ENCODE measurements at regions not wholly inside any gene's neighbourhood (a gene's known extent, or its start where the extent isn't known, plus 50 kb on each side); places are given as distances from the start of the nearest gene placed in this dataset.
"Not testable (repeated sequence)": the region's sequence is repeated elsewhere in the genome, so short reads cannot be mapped to it uniquely, and the experiment has no call there.

GRCh38 chr5:96203761-96204160 is 229.3 kb downstream of the PCSK1 start:
- DNase-seq (ENCODE audit: low read depth): no peak

GRCh38 chr5:96201503-96201902 is 231.5 kb downstream of the PCSK1 start:
- no peak for DNase-seq (ENCODE audit: low read depth)

- no peak for DNase-seq (ENCODE audit: low read depth)
These were observed 232.4 kb downstream of the PCSK1 start for GRCh38 chr5:96200641-96201040.

GRCh38 chr5:96199713-96200183 is 233.3 kb downstream of the PCSK1 start:
- no peak for DNase-seq (ENCODE audit: low read depth)

GRCh38 chr5:96198356-96199058 is 234.5 kb downstream of the PCSK1 start:
- DNase-seq (ENCODE audit: low read depth): peak; percentile 40

GRCh38 chr5:96197767-96198166 is 235.3 kb downstream of the PCSK1 start:
- not testable (repeated sequence) for DNase-seq (ENCODE audit: low read depth)

- DNase-seq (ENCODE audit: low read depth): no peak
These were observed 235.7 kb upstream of the ELL2 start for GRCh38 chr5:96197347-96197746.

GRCh38 chr5:96196890-96197289 is 235.2 kb upstream of the ELL2 start:
- DNase-seq (ENCODE audit: low read depth): no peak

- DNase-seq (ENCODE audit: low read depth): no peak
These were observed 234.8 kb upstream of the ELL2 start for GRCh38 chr5:96196407-96196806.

GRCh38 chr5:96195123-96195522 is 233.5 kb upstream of the ELL2 start:
- no peak for DNase-seq (ENCODE audit: low read depth)

- DNase-seq (ENCODE audit: low read depth): no peak
These were observed 232.9 kb upstream of the ELL2 start for GRCh38 chr5:96194593-96194992.

GRCh38 chr5:96193946-96194345 is 232.3 kb upstream of the ELL2 start:
- no peak for DNase-seq (ENCODE audit: low read depth)

- no peak for DNase-seq (ENCODE audit: low read depth)
These were observed 228.3 kb upstream of the ELL2 start for GRCh38 chr5:96189987-96190386.

- DNase-seq (ENCODE audit: low read depth): no peak
These were observed 227.6 kb upstream of the ELL2 start for GRCh38 chr5:96189028-96189826.

- DNase-seq (ENCODE audit: low read depth): peak; percentile 17
These were observed 225.8 kb upstream of the ELL2 start for GRCh38 chr5:96187309-96188027.

GRCh38 chr5:96184510-96184909 is 222.9 kb upstream of the ELL2 start:
- DNase-seq (ENCODE audit: low read depth): not testable (repeated sequence)

- DNase-seq (ENCODE audit: low read depth): no peak
These were observed 219.2 kb upstream of the ELL2 start for GRCh38 chr5:96180684-96181435.

GRCh38 chr5:96177303-96177869 is 215.7 kb upstream of the ELL2 start:
- peak; percentile 95 for DNase-seq (ENCODE audit: low read depth)

- no peak for DNase-seq (ENCODE audit: low read depth)
These were observed 214.4 kb upstream of the ELL2 start for GRCh38 chr5:96176022-96176421.

GRCh38 chr5:96175090-96175489 is 213.4 kb upstream of the ELL2 start:
- DNase-seq (ENCODE audit: low read depth): peak; percentile 20

- DNase-seq (ENCODE audit: low read depth): no peak
These were observed 211.7 kb upstream of the ELL2 start for GRCh38 chr5:96173366-96173765.

GRCh38 chr5:96172436-96172835 is 210.8 kb upstream of the ELL2 start:
- DNase-seq (ENCODE audit: low read depth): peak; percentile 43
